ENCODE measurements at regions not wholly inside any gene's neighbourhood (a gene's known extent, or its start where the extent isn't known, plus 50 kb on each side); places are given as distances from the start of the nearest gene placed in this dataset.
"Not testable (repeated sequence)": the region's sequence is repeated elsewhere in the genome, so short reads cannot be mapped to it uniquely, and the experiment has no call there.

DNA sequence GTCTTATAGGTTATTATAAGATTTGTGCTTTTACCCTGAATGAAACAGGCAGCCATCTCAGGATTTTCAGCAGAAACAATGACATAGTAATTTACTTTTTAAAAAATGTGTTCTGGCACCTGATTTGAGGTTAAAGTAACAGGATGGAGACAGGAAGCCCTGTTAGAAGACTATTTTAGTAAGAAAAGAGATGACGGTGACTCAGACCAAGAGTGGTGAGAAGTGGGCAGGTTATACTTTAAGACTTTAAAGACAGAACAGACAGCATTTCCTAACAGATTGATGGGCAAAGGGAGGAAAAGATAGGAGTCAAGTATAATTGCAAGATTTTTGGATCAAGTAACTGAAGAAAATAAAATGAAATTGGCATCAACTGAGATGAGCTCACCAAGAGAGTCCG is 436.8 kb upstream of the NR5A2 start:
- H2AFZ ChIP-seq (ENCODE audit: low read depth, low read length): no peak overlapping the region
- no peaks in the 10 kb centered on the region for H3K27me3 ChIP-seq (ENCODE audit: insufficient read depth, low read depth, low read length)
- no peak overlapping the region for H3K27ac ChIP-seq (ENCODE audit: low read length)
- no peak overlapping the region for H3K4me3 ChIP-seq (ENCODE audit: low read length)
- H3K4me2 ChIP-seq (ENCODE audit: low read length): no peak overlapping the region
- no peaks in the 10 kb centered on the region for H3K9me2 ChIP-seq (ENCODE audit: insufficient read depth, low read length)
- TF ChIP-seq RAD21 (conservative IDR thresholded peaks at IDR 0.05): no peak
- TF ChIP-seq POLR2AphosphoS5 (IDR thresholded peaks at IDR 0.05): no peak
- no peak for TF ChIP-seq TAF1 (IDR thresholded peaks at IDR 0.05; ENCODE audit: low read depth)
- no peak for TF ChIP-seq EP300 (conservative IDR thresholded peaks at IDR 0.05; ENCODE audit: poor library complexity, severe bottlenecking)
- no peak for TF ChIP-seq MXI1 (conservative IDR thresholded peaks at IDR 0.05; ENCODE audit: poor library complexity, severe bottlenecking)
- no peak for TF ChIP-seq CTCF (IDR thresholded peaks at IDR 0.05; ENCODE audit: poor library complexity, severe bottlenecking)
- TF ChIP-seq EZH2 (IDR thresholded peaks at IDR 0.05; ENCODE audit: borderline replicate concordance, insufficient read depth, low read length, poor library complexity, severe bottlenecking): no peak
- no peaks in the 10 kb centered on the region for H3K9me3 ChIP-seq (ENCODE audit: low read length)
- H3F3A ChIP-seq (ENCODE audit: insufficient read depth, low read length, poor library complexity, severe bottlenecking): no peaks in the 10 kb centered on the region
- H3K9ac ChIP-seq (ENCODE audit: low read length): no peak overlapping the region
- no peaks in the 10 kb centered on the region for H3K36me3 ChIP-seq (ENCODE audit: insufficient read depth, low read length)
- no peaks in the 10 kb centered on the region for H3K79me2 ChIP-seq (replicated peaks; ENCODE audit: insufficient read depth, low read length)
- H4K20me1 ChIP-seq (ENCODE audit: insufficient read depth): no peaks in the 10 kb centered on the region

DNA sequence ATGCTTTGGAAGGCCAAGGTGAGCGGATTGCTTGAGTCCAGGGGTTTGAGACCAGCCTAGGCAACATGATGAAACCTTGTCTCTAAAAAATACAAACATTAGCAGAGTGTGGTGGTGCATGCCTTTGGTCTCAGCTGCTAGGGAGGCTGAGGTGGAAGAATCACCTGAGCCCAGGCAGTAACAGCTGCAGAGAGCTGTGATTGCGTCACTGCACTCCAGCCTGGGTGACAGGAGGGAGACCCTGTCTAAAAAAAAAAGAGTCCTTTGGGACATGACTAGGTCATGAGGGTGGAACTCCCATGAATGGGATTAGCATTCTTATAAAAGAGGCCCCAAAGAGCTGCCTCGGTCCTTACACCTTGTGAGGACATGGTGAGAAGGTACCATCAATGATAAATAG is 436.0 kb upstream of the NR5A2 start:
- TF ChIP-seq SMC3 (conservative IDR thresholded peaks at IDR 0.05; ENCODE audit: poor library complexity) (no peak), EZH2 (IDR thresholded peaks at IDR 0.05; ENCODE audit: borderline replicate concordance, insufficient read depth, low read length, poor library complexity, severe bottlenecking) (no peak), RAD21 (conservative IDR thresholded peaks at IDR 0.05) (no peak)
- no peaks in the 10 kb centered on the region for H3K27me3 ChIP-seq (ENCODE audit: insufficient read depth, low read depth, low read length)
- no peaks in the 10 kb centered on the region for H3K9me3 ChIP-seq (ENCODE audit: low read length)
- no peaks in the 10 kb centered on the region for H3K36me3 ChIP-seq (ENCODE audit: insufficient read depth, low read length)
- H3F3A ChIP-seq (ENCODE audit: insufficient read depth, low read length, poor library complexity, severe bottlenecking): no peaks in the 10 kb centered on the region
- H3K79me2 ChIP-seq (replicated peaks; ENCODE audit: insufficient read depth, low read length): no peaks in the 10 kb centered on the region
- no peak overlapping the region for H3K4me2 ChIP-seq (ENCODE audit: low read length)
- no peak overlapping the region for H3K4me3 ChIP-seq (ENCODE audit: low read length)
- no peak overlapping the region for H3K9ac ChIP-seq (ENCODE audit: low read length)
- no peaks in the 10 kb centered on the region for H3K9me2 ChIP-seq (ENCODE audit: insufficient read depth, low read length)
- no peak overlapping the region for H2AFZ ChIP-seq (ENCODE audit: low read depth, low read length)
- H4K20me1 ChIP-seq (ENCODE audit: insufficient read depth): no peaks in the 10 kb centered on the region
- no peak overlapping the region for H3K27ac ChIP-seq (ENCODE audit: low read length)

- H3K9me3 ChIP-seq (ENCODE audit: low read length): no peaks in the 10 kb centered on the region
- H4K20me1 ChIP-seq (ENCODE audit: insufficient read depth): no peaks in the 10 kb centered on the region
- no peak overlapping the region for H3K4me3 ChIP-seq (ENCODE audit: low read length)
- no peaks in the 10 kb centered on the region for H3K9me2 ChIP-seq (ENCODE audit: insufficient read depth, low read length)
- H3K9ac ChIP-seq (ENCODE audit: low read length): no peak overlapping the region
- no peaks in the 10 kb centered on the region for H3K27me3 ChIP-seq (ENCODE audit: insufficient read depth, low read depth, low read length)
- H3K4me2 ChIP-seq (ENCODE audit: low read length): no peak overlapping the region
- H2AFZ ChIP-seq (ENCODE audit: low read depth, low read length): no peak overlapping the region
- H3K36me3 ChIP-seq (ENCODE audit: insufficient read depth, low read length): no peaks in the 10 kb centered on the region
- no peak for TF ChIP-seq MXI1 (conservative IDR thresholded peaks at IDR 0.05; ENCODE audit: poor library complexity, severe bottlenecking)
- H3K27ac ChIP-seq (ENCODE audit: low read length): no peak overlapping the region
- H3F3A ChIP-seq (ENCODE audit: insufficient read depth, low read length, poor library complexity, severe bottlenecking): no peaks in the 10 kb centered on the region
- no peaks in the 10 kb centered on the region for H3K79me2 ChIP-seq (replicated peaks; ENCODE audit: insufficient read depth, low read length)
These were observed 434.0 kb upstream of the NR5A2 start for GRCh38 chr1:199593475-199593874.

DNA sequence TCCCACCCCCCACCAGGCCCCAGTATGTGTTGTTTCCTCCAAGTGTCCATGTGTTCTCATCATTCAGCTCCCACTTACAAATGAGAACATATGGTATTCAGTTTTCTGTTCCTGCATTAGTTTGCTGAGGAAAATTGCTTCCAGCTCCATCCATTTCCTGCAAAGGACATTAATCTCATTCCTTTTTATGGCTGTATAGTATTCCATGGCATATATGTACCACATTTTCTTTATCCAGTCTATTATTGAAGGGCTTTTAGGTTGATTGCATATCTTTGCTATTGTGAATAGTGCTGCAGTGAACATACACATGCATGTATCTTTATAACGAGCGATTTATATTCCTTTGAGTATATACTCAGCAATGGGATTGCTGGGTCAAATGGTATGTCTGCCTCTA is 431.1 kb upstream of the NR5A2 start:
- not testable (repeated sequence) for H3F3A ChIP-seq (ENCODE audit: insufficient read depth, low read length, poor library complexity, severe bottlenecking); H3K27me3 ChIP-seq (ENCODE audit: insufficient read depth, low read depth, low read length); H2AFZ ChIP-seq (ENCODE audit: low read depth, low read length); H4K20me1 ChIP-seq (ENCODE audit: insufficient read depth); H3K4me2 ChIP-seq (ENCODE audit: low read length); H3K4me3 ChIP-seq (ENCODE audit: low read length); H3K9me2 ChIP-seq (ENCODE audit: insufficient read depth, low read length); H3K36me3 ChIP-seq (ENCODE audit: insufficient read depth, low read length); H3K9ac ChIP-seq (ENCODE audit: low read length); H3K79me2 ChIP-seq (replicated peaks; ENCODE audit: insufficient read depth, low read length); H3K27ac ChIP-seq (ENCODE audit: low read length); H3K9me3 ChIP-seq (ENCODE audit: low read length)

All from neural cell (in vitro differentiated cells).